SK-N-MC (cell line): ENCODE measurements at regions not wholly inside any gene's neighbourhood (a gene's known extent, or its start where the extent isn't known, plus 50 kb on each side); places are given as distances from the start of the nearest gene placed in this dataset.

Experiments
- EZH2 ChIP-seq: fragments of 200-600 bp; sonication (generic); IDR thresholded peaks from one replicate; pipeline ENCODE4 v1.6.1; 2017; ENCODE audit warnings: antibody characterized with exemption
- POLR2AphosphoS5 ChIP-seq: IDR thresholded peaks from 2 replicates; pipeline ENCODE4 v1.6.1; 2012; ENCODE audit warnings: mild to moderate bottlenecking, low read depth, low read length, borderline replicate concordance

- TF ChIP-seq EZH2 (no peak), POLR2AphosphoS5 (peak; percentile 49; the same call in 1 of the 2 replicates)
These were observed 942.3 kb upstream of the SLIT2 start for GRCh38 chr4:19309378-19309777.
